DOHH2 (cell line): ENCODE measurements at regions not wholly inside any gene's neighbourhood (a gene's known extent, or its start where the extent isn't known, plus 50 kb on each side); places are given as distances from the start of the nearest gene placed in this dataset.

ENCODE experiments used
- EZH2phosphoT487 ChIP-seq: fragments of 200-600 bp; sonication (generic); IDR thresholded peaks from 2 replicates; pipeline ENCODE4 v1.6.1; 2017; ENCODE audit warnings: borderline replicate concordance, mild to moderate bottlenecking, antibody characterized with exemption, low read length, moderate library complexity, mixed read lengths
- TF ChIP-seq, protein P1 (sequence below): fragments of 200-600 bp; sonication (generic); IDR thresholded peaks from one replicate; pipeline ENCODE4 v1.5.1; 2014; ENCODE audit warnings: antibody characterized with exemption, mild to moderate bottlenecking, low read depth, low read length; ENCODE audit not compliant: poor library complexity, severe bottlenecking

GRCh38 chr7:136325578-136325977 is 348.4 kb upstream of the MTPN start:
- TF ChIP-seq, protein P1, sequence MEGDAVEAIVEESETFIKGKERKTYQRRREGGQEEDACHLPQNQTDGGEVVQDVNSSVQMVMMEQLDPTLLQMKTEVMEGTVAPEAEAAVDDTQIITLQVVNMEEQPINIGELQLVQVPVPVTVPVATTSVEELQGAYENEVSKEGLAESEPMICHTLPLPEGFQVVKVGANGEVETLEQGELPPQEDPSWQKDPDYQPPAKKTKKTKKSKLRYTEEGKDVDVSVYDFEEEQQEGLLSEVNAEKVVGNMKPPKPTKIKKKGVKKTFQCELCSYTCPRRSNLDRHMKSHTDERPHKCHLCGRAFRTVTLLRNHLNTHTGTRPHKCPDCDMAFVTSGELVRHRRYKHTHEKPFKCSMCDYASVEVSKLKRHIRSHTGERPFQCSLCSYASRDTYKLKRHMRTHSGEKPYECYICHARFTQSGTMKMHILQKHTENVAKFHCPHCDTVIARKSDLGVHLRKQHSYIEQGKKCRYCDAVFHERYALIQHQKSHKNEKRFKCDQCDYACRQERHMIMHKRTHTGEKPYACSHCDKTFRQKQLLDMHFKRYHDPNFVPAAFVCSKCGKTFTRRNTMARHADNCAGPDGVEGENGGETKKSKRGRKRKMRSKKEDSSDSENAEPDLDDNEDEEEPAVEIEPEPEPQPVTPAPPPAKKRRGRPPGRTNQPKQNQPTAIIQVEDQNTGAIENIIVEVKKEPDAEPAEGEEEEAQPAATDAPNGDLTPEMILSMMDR, result no peak
- no peak for TF ChIP-seq EZH2phosphoT487
